ENCODE measurements at regions not wholly inside any gene's neighbourhood (a gene's known extent, or its start where the extent isn't known, plus 50 kb on each side); places are given as distances from the start of the nearest gene placed in this dataset.

DNA sequence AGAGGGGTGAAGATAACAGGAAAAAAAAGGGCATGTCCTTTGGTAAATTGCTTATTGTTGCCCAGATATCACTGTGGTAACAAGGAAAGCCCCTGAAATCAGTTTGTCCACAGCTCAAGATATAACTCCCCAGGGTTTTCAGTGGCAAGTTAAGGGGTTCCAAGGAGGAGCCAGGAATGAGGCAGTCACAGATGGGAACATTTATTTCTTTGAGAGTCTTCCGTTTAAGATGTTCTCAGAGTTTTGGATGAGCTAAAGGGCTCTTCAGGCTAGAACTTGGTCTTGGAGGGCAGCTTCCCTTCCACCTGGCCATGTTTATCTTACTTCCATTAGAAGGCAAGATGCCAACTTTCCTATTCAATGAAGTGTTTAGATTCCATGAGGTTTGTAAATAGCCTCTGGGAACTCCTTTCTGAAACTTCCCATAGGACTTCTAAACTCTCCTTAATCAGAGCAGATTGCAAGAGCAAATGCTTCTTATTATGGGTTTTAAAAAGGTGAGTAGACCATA, 277.6 kb upstream of the TNC start:
- Histone ChIP-seq H3K27me3 (ENCODE audit: insufficient read depth) (no peaks in the 10 kb centered on the region), H3K79me2 (ENCODE audit: insufficient read depth) (no peaks in the 10 kb centered on the region), H4K20me1 (ENCODE audit: insufficient read depth) (no peaks in the 10 kb centered on the region), H2AFZ (ENCODE audit: low read depth) (no peak overlapping the region), H3K4me1 (ENCODE audit: control insufficient read depth in 1 of 2, insufficient read depth in 2 of 2, low read depth in 1 of 2, low read length in 1 of 2) (peaks cover 14 to 21% of the 10 kb centered on the region in 2 experiments; a peak in 3 of 4 replicates), H3K4me3 (ENCODE audit: low read depth in 2 of 2, low read length in 1 of 2) (no peak overlapping the region), H3K9me3 (no peaks in the 10 kb centered on the region), H3K4me2 (no peak overlapping the region), H3K36me3 (replicated peaks in 1 of 2; ENCODE audit: control insufficient read depth in 1 of 2, insufficient read depth in 2 of 2, low read length in 1 of 2) (no peaks in the 10 kb centered on the region), H3K9me2 (no peaks in the 10 kb centered on the region), H3K27ac (ENCODE audit: low read depth in 2 of 2, low read length in 1 of 2) (peak overlapping the region in 1 of 2 experiments; percentile 62; a peak in 1 of 4 replicates), H3K9ac (no peak overlapping the region), H3F3A (replicated peaks; ENCODE audit: insufficient read depth) (no peaks in the 10 kb centered on the region)
- CTCF ChIA-PET, result interaction anchor here (0.8 kb wide), 1 partner anchor 9 kb away, joined by 3 read pairs; no protein-coding TSS in a partner anchor
- DNase-seq, result no peak
- WGBS (ENCODE audit: low lambda C conversion rate), result 71% methylated on average over 1 of the region's 1 CpG
- POLR2A ChIA-PET, result interaction anchor here (0.7 kb wide), 1 partner anchor 26 kb away, joined by 3 read pairs; no protein-coding TSS in a partner anchor
- TF ChIP-seq SMC3 (IDR thresholded peaks at IDR 0.05; ENCODE audit: low read depth, low read length) (no peak), TEAD4 (IDR thresholded peaks at IDR 0.05; ENCODE audit: borderline replicate concordance, insufficient read depth) (no peak), EP300 (IDR thresholded peaks at IDR 0.05; ENCODE audit: borderline replicate concordance in 1 of 2, low read depth in 1 of 2, low read length in 1 of 2) (no peak), NRF1 (IDR thresholded peaks at IDR 0.05; ENCODE audit: low read depth, low read length) (no peak), TCF12 (IDR thresholded peaks at IDR 0.05) (no peak), SIN3A (IDR thresholded peaks at IDR 0.05; ENCODE audit: borderline replicate concordance, low read depth, low read length) (no peak), GABPA (IDR thresholded peaks at IDR 0.05; ENCODE audit: low read depth) (no peak), JUND (IDR thresholded peaks at IDR 0.05) (no peak), FOXM1 (IDR thresholded peaks at IDR 0.05; ENCODE audit: low read depth) (no peak), EZH2phosphoT487 (IDR thresholded peaks at IDR 0.05; ENCODE audit: borderline replicate concordance, low read depth) (no peak), GATA2 (CRISPR knock-in tag; IDR thresholded peaks at IDR 0.05) (no peak), ELF1 (IDR thresholded peaks at IDR 0.05) (no peak), MXI1 (IDR thresholded peaks at IDR 0.05; ENCODE audit: low read depth, low read length) (no peak), PBX3 (IDR thresholded peaks at IDR 0.05) (no peak), ZBTB33 (IDR thresholded peaks at IDR 0.05; ENCODE audit: borderline replicate concordance, low read depth) (no peak), FOSL2 (IDR thresholded peaks at IDR 0.05; ENCODE audit: borderline replicate concordance, low read depth) (no peak)
- TF ChIP-seq, protein P1, sequence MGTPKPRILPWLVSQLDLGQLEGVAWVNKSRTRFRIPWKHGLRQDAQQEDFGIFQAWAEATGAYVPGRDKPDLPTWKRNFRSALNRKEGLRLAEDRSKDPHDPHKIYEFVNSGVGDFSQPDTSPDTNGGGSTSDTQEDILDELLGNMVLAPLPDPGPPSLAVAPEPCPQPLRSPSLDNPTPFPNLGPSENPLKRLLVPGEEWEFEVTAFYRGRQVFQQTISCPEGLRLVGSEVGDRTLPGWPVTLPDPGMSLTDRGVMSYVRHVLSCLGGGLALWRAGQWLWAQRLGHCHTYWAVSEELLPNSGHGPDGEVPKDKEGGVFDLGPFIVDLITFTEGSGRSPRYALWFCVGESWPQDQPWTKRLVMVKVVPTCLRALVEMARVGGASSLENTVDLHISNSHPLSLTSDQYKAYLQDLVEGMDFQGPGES (IDR thresholded peaks at IDR 0.05; ENCODE audit: low read depth, low read length), result no peak
- TF ChIP-seq, protein P2, sequence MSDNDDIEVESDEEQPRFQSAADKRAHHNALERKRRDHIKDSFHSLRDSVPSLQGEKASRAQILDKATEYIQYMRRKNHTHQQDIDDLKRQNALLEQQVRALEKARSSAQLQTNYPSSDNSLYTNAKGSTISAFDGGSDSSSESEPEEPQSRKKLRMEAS (IDR thresholded peaks at IDR 0.05; ENCODE audit: low read depth), result no peak

Measured in SK-N-SH (cell line).